ENCODE measurements at regions not wholly inside any gene's neighbourhood (a gene's known extent, or its start where the extent isn't known, plus 50 kb on each side); places are given as distances from the start of the nearest gene placed in this dataset.

- TF ChIP-seq CTCF (optimal IDR thresholded peaks at IDR 0.05 in 1 of 3, IDR thresholded peaks at IDR 0.05 in 1 of 3, conservative IDR thresholded peaks at IDR 0.05 in 1 of 3; ENCODE audit: extremely low read depth in 1 of 3, insufficient read depth in 2 of 3, low read length in 3 of 3): no peak
- no peak for TF ChIP-seq EZH2 (IDR thresholded peaks at IDR 0.05; ENCODE audit: low read length)
These were observed 91.5 kb upstream of the ZSWIM2 start for GRCh38 chr2:186940463-186940862.

Data from keratinocyte (primary cell).